GM12878 (cell line): ENCODE measurements at regions not wholly inside any gene's neighbourhood (a gene's known extent, or its start where the extent isn't known, plus 50 kb on each side); places are given as distances from the start of the nearest gene placed in this dataset.

Experiments
- ATAC-seq: fragments of 200-7000 bp; cut with Tn5 transposase; 3 replicates; pipeline ENCODE4 v1.9.1; 2020; ENCODE audit warnings: mild to moderate bottlenecking, moderate library complexity
- BruUV-seq: library from RNA; stranded (reverse); fragments of 400-500 nt; replicated peaks from 2 replicates; lab custom pipeline; 2021; lab: Mats Ljungman, UMichigan
- CTCF ChIA-PET: fragments of 300-600 bp; sonication (Branson Sonifier 250); formaldehyde crosslinking; extraction: SDS; loops from one replicate; lab custom pipeline; 2021; ENCODE audit warnings: inconsistent platforms; lab: Yijun Ruan, JAX
- POLR2A ChIA-PET: fragments of 350-600 bp; formaldehyde crosslinking; extraction: SDS; loops from one replicate; lab custom pipeline; 2021; ENCODE audit warnings: inconsistent platforms; lab: Charles Lee
- RAD21 ChIA-PET: fragments of 300-600 bp; sonication (Branson Sonifier 250); formaldehyde crosslinking; loops from one replicate; lab custom pipeline; 2023; ENCODE audit warnings: antibody characterized with exemption; ENCODE audit not compliant: unreplicated experiment; lab: Charles Lee
- SMC1A ChIA-PET: fragments of 300-600 bp; sonication (Branson Sonifier 250); formaldehyde crosslinking; loops from one replicate; lab custom pipeline; 2023; ENCODE audit not compliant: unreplicated experiment, uncharacterized antibody; lab: Charles Lee
- DNase-seq: peaks from one replicate; pipeline ENCODE4 v3.0.0-alpha.2; 2011; ENCODE audit warnings: low read depth, low spot score
- FAIRE-seq: peaks from 3 replicates; lab custom pipeline; 2011; peaks lifted over from hg19 to GRCh38; lab: Jason Lieb, UNC
- H2AFZ ChIP-seq: 2 replicates; pipeline ENCODE4 v1.6.0; 2011; ENCODE audit warnings: low read depth, low read length, control low read depth; ENCODE audit not compliant: control insufficient read depth
- H3K27ac ChIP-seq: 2 replicates; pipeline ENCODE4 v1.5.1; 2011; ENCODE audit warnings: control low read depth; ENCODE audit not compliant: control insufficient read depth, insufficient read depth
- H3K27me3 ChIP-seq, 2 experiments: replicated peaks in 1 of 2; 2 replicates each; pipeline versions ENCODE4 v1.6.0 to v1.6.1; 2011; ENCODE audit warnings: low read length in 1 of 2; ENCODE audit not compliant: control insufficient read depth in 2 of 2, insufficient read depth in 2 of 2
- H3K36me3 ChIP-seq, 2 experiments: 2 replicates each; pipeline ENCODE4 v1.5.1; 2011; ENCODE audit warnings: low read length in 1 of 2; ENCODE audit not compliant: control insufficient read depth in 2 of 2, insufficient read depth in 2 of 2
- H3K4me1 ChIP-seq: 2 replicates; pipeline ENCODE4 v1.6.1; 2011; ENCODE audit warnings: mild to moderate bottlenecking, low read length, moderate library complexity, mixed read lengths; ENCODE audit not compliant: control insufficient read depth, insufficient read depth
- H3K4me2 ChIP-seq: 2 replicates; pipeline ENCODE4 v1.6.0; 2011; ENCODE audit warnings: control low read depth; ENCODE audit not compliant: control insufficient read depth, insufficient read depth
- H3K4me3 ChIP-seq: fragments of 200-600 bp; sonication (generic); 2 replicates; pipeline ENCODE4 v1.5.1; 2016
- H3K79me2 ChIP-seq: 2 replicates; pipeline ENCODE4 v1.6.0; 2011; ENCODE audit warnings: low read length; ENCODE audit not compliant: control insufficient read depth, insufficient read depth
- H3K9ac ChIP-seq: 2 replicates; pipeline ENCODE4 v1.8.0; 2011; ENCODE audit warnings: low read length, control low read depth, mixed read lengths; ENCODE audit not compliant: control insufficient read depth, insufficient read depth
- H3K9me3 ChIP-seq: replicated peaks from 3 replicates; pipeline ENCODE4 v1.5.1; 2011; ENCODE audit warnings: mild to moderate bottlenecking, low read length; ENCODE audit not compliant: control insufficient read depth, insufficient read depth
- H4K20me1 ChIP-seq: 2 replicates; pipeline ENCODE4 v1.6.0; 2011; ENCODE audit not compliant: control insufficient read depth, insufficient read depth
- ASH2L ChIP-seq: fragments of 300-600, 200-600 bp; sonication (generic); IDR thresholded peaks from 2 replicates; pipeline ENCODE4 v1.6.1; 2017; ENCODE audit warnings: low read depth, mild to moderate bottlenecking, borderline replicate concordance
- JUND ChIP-seq: IDR thresholded peaks from 2 replicates; pipeline ENCODE4 v1.6.1; 2012; ENCODE audit warnings: low read depth, mild to moderate bottlenecking, low read length, improper control_type of control experiment, moderate library complexity
- MTA2 ChIP-seq: fragments of 450-650 bp; IDR thresholded peaks from 2 replicates; pipeline ENCODE4 v1.6.1; 2016; ENCODE audit warnings: low read depth, mild to moderate bottlenecking, moderate library complexity
- MYC ChIP-seq: IDR thresholded peaks from 2 replicates; pipeline ENCODE4 v1.6.1; 2011; ENCODE audit warnings: mild to moderate bottlenecking, low read length, moderate library complexity, inconsistent platforms; ENCODE audit not compliant: insufficient read depth, insufficient replicate concordance, insufficient read length, severe bottlenecking
- NBN ChIP-seq: fragments of 450-650 bp; IDR thresholded peaks from 2 replicates; pipeline ENCODE4 v1.6.1; 2016
- PAX8 ChIP-seq: fragments of 450-650 bp; IDR thresholded peaks from 2 replicates; pipeline ENCODE4 v1.6.1; 2017; ENCODE audit warnings: mild to moderate bottlenecking, moderate library complexity
- SIX5 ChIP-seq: IDR thresholded peaks from 2 replicates; pipeline ENCODE4 v1.6.1; 2011; ENCODE audit warnings: mild to moderate bottlenecking, low read depth, low read length, moderate library complexity; ENCODE audit not compliant: severe bottlenecking
- SMC3 ChIP-seq: IDR thresholded peaks from 2 replicates; pipeline ENCODE4 v1.6.1; 2011; ENCODE audit warnings: low read length, improper control_type of control experiment, borderline replicate concordance
- TARDBP ChIP-seq: IDR thresholded peaks from 2 replicates; pipeline ENCODE4 v1.6.1; 2016; ENCODE audit warnings: borderline replicate concordance
- YBX1 ChIP-seq: fragments of 450-650 bp; IDR thresholded peaks from 2 replicates; pipeline ENCODE4 v1.6.1; 2016; ENCODE audit warnings: antibody characterized with exemption
- ZNF207 ChIP-seq: fragments of 450-650 bp; IDR thresholded peaks from 2 replicates; pipeline ENCODE4 v1.6.1; 2014; ENCODE audit warnings: antibody characterized with exemption, mild to moderate bottlenecking, borderline replicate concordance
- ZNF217 ChIP-seq: fragments of 450-650 bp; IDR thresholded peaks from 2 replicates; pipeline ENCODE4 v1.6.1; 2017; ENCODE audit warnings: antibody characterized with exemption, mild to moderate bottlenecking
- ZNF24 ChIP-seq: fragments of 450-650 bp; IDR thresholded peaks from 2 replicates; pipeline ENCODE4 v1.6.1; 2017; ENCODE audit warnings: antibody characterized with exemption, mild to moderate bottlenecking
- WGBS: methylation state at CpG from one replicate; pipeline ENCODE4 v1.1.6; 2016; ENCODE audit warnings: low lambda C conversion rate; ENCODE audit not compliant: insufficient replicate concordance, insufficient coverage; ENCODE audit errors: missing lambda C conversion rate; 5-methylcytosine and 5-hydroxymethylcytosine counted together
- in situ Hi-C: fragments of 300-500 bp; cut with MboI; formaldehyde crosslinking; loops from 9 replicates; pipeline ENCODE4 v1.14.3; 2018; ENCODE audit warnings: mixed read lengths
- intact Hi-C: fragments of 100-400 bp; cut with micrococcal nuclease; formaldehyde crosslinking; loops from one replicate; pipeline ENCODE4 v1.14.2; 2022; ENCODE audit not compliant: unreplicated experiment
- TF ChIP-seq, protein P1 (sequence below): fragments of 450-650 bp; formaldehyde crosslinking; IDR thresholded peaks from 2 replicates; pipeline ENCODE4 v1.4.0; 2022; ENCODE audit warnings: mild to moderate bottlenecking, moderate library complexity
- TF ChIP-seq, protein P2 (sequence below): fragments of 450-650 bp; IDR thresholded peaks from 2 replicates; pipeline ENCODE4 v1.6.1; 2016; ENCODE audit warnings: mild to moderate bottlenecking

- 2% methylated on average over 3 of the region's 3 CpGs for WGBS
Measured at GRCh38 chr14:34107441-34107840, 156.6 kb upstream of the EGLN3 start.

More at GRCh38 chr14:34107441-34107840, 156.6 kb upstream of the EGLN3 start:
- TF ChIP-seq SMC3 (no peak), SIX5 (no peak), NBN (no peak), PAX8 (no peak), ASH2L (no peak), ZNF207 (no peak), MYC (no peak), YBX1 (no peak), ZNF24 (no peak), ZNF217 (no peak), MTA2 (no peak), TARDBP (no peak), JUND (no peak)
- TF ChIP-seq, protein P1, sequence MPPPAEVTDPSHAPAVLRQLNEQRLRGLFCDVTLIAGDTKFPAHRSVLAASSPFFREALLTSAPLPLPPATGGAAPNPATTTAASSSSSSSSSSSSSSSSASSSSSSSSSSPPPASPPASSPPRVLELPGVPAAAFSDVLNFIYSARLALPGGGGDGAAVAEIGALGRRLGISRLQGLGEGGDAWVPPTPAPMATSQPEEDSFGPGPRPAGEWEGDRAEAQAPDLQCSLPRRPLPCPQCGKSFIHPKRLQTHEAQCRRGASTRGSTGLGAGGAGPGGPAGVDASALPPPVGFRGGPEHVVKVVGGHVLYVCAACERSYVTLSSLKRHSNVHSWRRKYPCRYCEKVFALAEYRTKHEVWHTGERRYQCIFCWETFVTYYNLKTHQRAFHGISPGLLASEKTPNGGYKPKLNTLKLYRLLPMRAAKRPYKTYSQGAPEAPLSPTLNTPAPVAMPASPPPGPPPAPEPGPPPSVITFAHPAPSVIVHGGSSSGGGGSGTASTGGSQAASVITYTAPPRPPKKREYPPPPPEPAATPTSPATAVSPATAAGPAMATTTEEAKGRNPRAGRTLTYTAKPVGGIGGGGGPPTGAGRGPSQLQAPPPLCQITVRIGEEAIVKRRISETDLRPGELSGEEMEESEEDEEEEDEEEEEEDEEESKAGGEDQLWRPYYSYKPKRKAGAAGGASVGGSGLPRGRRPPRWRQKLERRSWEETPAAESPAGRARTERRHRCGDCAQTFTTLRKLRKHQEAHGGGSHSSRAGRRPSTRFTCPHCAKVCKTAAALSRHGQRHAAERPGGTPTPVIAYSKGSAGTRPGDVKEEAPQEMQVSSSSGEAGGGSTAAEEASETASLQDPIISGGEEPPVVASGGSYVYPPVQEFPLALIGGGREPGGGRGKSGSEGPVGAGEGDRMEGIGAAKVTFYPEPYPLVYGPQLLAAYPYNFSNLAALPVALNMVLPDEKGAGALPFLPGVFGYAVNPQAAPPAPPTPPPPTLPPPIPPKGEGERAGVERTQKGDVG (CRISPR knock-in tag) = no peak
- TF ChIP-seq, protein P2, sequence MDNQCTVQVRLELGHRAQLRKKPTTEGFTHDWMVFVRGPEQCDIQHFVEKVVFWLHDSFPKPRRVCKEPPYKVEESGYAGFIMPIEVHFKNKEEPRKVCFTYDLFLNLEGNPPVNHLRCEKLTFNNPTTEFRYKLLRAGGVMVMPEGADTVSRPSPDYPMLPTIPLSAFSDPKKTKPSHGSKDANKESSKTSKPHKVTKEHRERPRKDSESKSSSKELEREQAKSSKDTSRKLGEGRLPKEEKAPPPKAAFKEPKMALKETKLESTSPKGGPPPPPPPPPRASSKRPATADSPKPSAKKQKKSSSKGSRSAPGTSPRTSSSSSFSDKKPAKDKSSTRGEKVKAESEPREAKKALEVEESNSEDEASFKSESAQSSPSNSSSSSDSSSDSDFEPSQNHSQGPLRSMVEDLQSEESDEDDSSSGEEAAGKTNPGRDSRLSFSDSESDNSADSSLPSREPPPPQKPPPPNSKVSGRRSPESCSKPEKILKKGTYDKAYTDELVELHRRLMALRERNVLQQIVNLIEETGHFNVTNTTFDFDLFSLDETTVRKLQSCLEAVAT = no peak
- Histone ChIP-seq H4K20me1 (no peaks in the 10 kb centered on the region), H3K9me3 (no peaks in the 10 kb centered on the region), H3K9ac (no peak overlapping the region), H3K27ac (no peak overlapping the region), H3K4me2 (no peak overlapping the region), H2AFZ (no peak overlapping the region), H3K27me3 (no peaks in the 10 kb centered on the region; a peak in 1 of 4 replicates), H3K4me3 (no peak overlapping the region), H3K79me2 (no peaks in the 10 kb centered on the region), H3K36me3 (no peaks in the 10 kb centered on the region), H3K4me1 (no peaks in the 10 kb centered on the region)
- no peak for ATAC-seq
- no peak for FAIRE-seq
- in situ Hi-C loops = no loop called here
- intact Hi-C loops = no loop called here
- POLR2A ChIA-PET = no interaction called here
- RAD21 ChIA-PET = interaction anchor here (1.0 kb wide), 1 partner anchor 48 kb away, joined by 3 read pairs; no protein-coding TSS in a partner anchor
- CTCF ChIA-PET = interaction anchor here (0.6 to 18.8 kb wide), 4 partner anchors 9 to 264 kb away, joined by 3 to 809 read pairs (median 9); no protein-coding TSS in a partner anchor
- no peak for DNase-seq
- SMC1A ChIA-PET = interaction anchor here (0.9 to 15.2 kb wide), 7 partner anchors 9 to 263 kb away, joined by 3 to 668 read pairs (median 7); no protein-coding TSS in a partner anchor
- BruUV-seq = no TSS peak
